Right cardiac atrium (tissue), 5 donors: ENCODE measurements at regions not wholly inside any gene's neighbourhood (a gene's known extent, or its start where the extent isn't known, plus 50 kb on each side); places are given as distances from the start of the nearest gene placed in this dataset.
"Not testable (repeated sequence)": the region's sequence is repeated elsewhere in the genome, so short reads cannot be mapped to it uniquely, and the experiment has no call there.

Source experiments
- ATAC-seq, 2 donors: fragments of 200-7000 bp; cut with Tn5 transposase; one replicate each; pipeline versions ENCODE4 v1.8.0 to v1.9.1; 2020; ENCODE audit warnings: moderate library complexity in 2 of 2, mild to moderate bottlenecking in 1 of 2
- DNase-seq, 3 donors: peaks; one replicate each; pipeline ENCODE4 v3.0.0-alpha.2; 2020
- H3K27ac ChIP-seq: one replicate; pipeline ENCODE4 v1.5.1; 2013; ENCODE audit warnings: mild to moderate bottlenecking, low read length, control low read depth, moderate library complexity
- H3K27me3 ChIP-seq: one replicate; pipeline ENCODE4 v1.6.1; 2013; ENCODE audit not compliant: control insufficient read depth, insufficient read depth
- H3K4me1 ChIP-seq: one replicate; pipeline ENCODE4 v1.6.1; 2013; ENCODE audit warnings: low read length; ENCODE audit not compliant: control insufficient read depth, insufficient read depth
- H3K4me3 ChIP-seq: one replicate; pipeline ENCODE4 v1.5.1; 2013; ENCODE audit warnings: low read length, control low read depth
- H3K9me3 ChIP-seq: one replicate; pipeline ENCODE4 v1.6.1; 2013; ENCODE audit warnings: low read length; ENCODE audit not compliant: control insufficient read depth
- WGBS: extraction: QIAGEN DNeasy Blood & Tissue Kit; methylation state at CpG from one replicate; pipeline ENCODE4 v1.1.7; 2013; 5-methylcytosine and 5-hydroxymethylcytosine counted together
- intact Hi-C, 4 donors: fragments of 100-400 bp; cut with DNase I; formaldehyde crosslinking; loops; one replicate each; pipeline versions ENCODE4 v1.11.0 to v1.14.0; 2022 to 2023
- donor health status: healthy with polysubstance abuse.
- donor health status: DM: no; HTN: yes; CAD: no.
- donor health status: DM: no; HTN: no; CAD: no.
- donor health status: DM: no; HTN: yes; CAD: no; lungs with severe emphysema.
- donor health status: DM: yes; HTN: yes; CAD: no.

- H3K9me3 ChIP-seq, intact Hi-C loops, ATAC-seq, H3K4me3 ChIP-seq, H3K4me1 ChIP-seq, H3K27me3 ChIP-seq, DNase-seq, H3K27ac ChIP-seq: not testable (repeated sequence)
- WGBS: 75% methylated on average over 5 of the region's 5 CpGs
Measured at GRCh38 chr4:66266554-66266953, 596.3 kb upstream of the EPHA5 start.

GRCh38 chr4:66266035-66266434 is 595.7 kb upstream of the EPHA5 start:
- DNase-seq (peak in 1 of 3 donors; percentile 14), ATAC-seq (no peak)

GRCh38 chr4:66252291-66252690 is 582.0 kb upstream of the EPHA5 start:
- no peaks in the 10 kb centered on the region for H3K27me3 ChIP-seq
- WGBS: 81% methylated on average over 1 of the region's 1 CpG
- intact Hi-C loops: no loop called here
- H3K4me1 ChIP-seq: no peaks in the 10 kb centered on the region
- H3K4me3 ChIP-seq: no peak overlapping the region
- no peak for DNase-seq
- no peak for ATAC-seq
- H3K27ac ChIP-seq: no peak overlapping the region
- H3K9me3 ChIP-seq: no peaks in the 10 kb centered on the region

More at GRCh38 chr4:66266035-66266434, 595.7 kb upstream of the EPHA5 start:
- Histone ChIP-seq H3K27ac (no peak overlapping the region), H3K4me1 (no peaks in the 10 kb centered on the region), H3K27me3 (no peaks in the 10 kb centered on the region), H3K4me3 (no peak overlapping the region), H3K9me3 (no peaks in the 10 kb centered on the region)
- intact Hi-C loops: no loop called here
- WGBS: 88% methylated on average over 5 of the region's 5 CpGs

- no peak overlapping the region for H3K27ac ChIP-seq
- intact Hi-C loops: no loop called here
- no peaks in the 10 kb centered on the region for H3K4me1 ChIP-seq
- ATAC-seq (no peak), DNase-seq (no peak)
- 0% methylated on average over 1 of the region's 1 CpG for WGBS
- H3K27me3 ChIP-seq: no peaks in the 10 kb centered on the region
- no peak overlapping the region for H3K4me3 ChIP-seq
- no peaks in the 10 kb centered on the region for H3K9me3 ChIP-seq
Measured at GRCh38 chr4:66246643-66247042, 576.4 kb upstream of the EPHA5 start.

DNA sequence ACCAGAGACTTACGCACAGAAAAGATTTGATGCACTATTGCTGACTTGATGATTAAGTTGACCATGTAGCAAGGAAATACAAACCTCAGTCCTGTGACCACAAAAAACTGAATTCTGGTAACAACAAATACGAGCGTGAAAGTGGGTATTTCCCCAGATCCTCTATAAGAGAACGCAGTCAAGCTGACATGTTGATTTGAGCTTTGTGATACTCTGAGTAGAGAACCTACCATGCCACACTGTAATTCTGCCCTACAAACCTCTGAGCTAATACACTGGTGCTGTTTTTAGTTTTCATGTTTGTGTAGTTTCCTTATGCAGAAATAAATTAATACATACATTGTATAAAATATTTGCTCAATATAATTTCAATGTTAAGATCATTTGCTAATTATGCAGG is 565.6 kb upstream of the EPHA5 start:
- ATAC-seq: no peak
- intact Hi-C loops: no loop called here

DNA sequence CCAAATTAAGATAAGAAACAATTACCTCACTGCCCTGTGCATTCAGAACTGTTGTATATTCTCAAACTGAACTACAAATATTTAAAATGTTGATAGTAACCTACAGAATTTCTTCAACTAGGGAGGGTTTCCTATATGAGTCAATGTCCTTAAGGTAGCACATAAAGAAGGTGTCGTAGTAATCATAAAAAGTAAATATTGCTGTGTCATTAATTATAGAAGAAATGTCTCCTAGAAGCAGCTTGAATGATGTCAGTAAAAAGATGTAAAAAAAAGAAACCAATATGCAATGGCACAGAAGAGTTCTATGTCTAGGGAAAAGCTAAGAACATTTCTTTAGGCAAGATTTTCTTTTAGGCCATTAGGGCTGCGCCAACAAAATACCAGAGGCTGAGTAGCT is 559.6 kb upstream of the EPHA5 start:
- no peak for DNase-seq
- H3K4me3 ChIP-seq: no peak overlapping the region
- intact Hi-C loops: no loop called here
- no peaks in the 10 kb centered on the region for H3K4me1 ChIP-seq
- ATAC-seq: no peak
- 83% methylated on average over 2 of the region's 2 CpGs for WGBS
- H3K27me3 ChIP-seq: no peaks in the 10 kb centered on the region
- no peak overlapping the region for H3K27ac ChIP-seq
- no peaks in the 10 kb centered on the region for H3K9me3 ChIP-seq

More for the DNA sequence above, 565.6 kb upstream of the EPHA5 start:
- H3K27ac ChIP-seq: no peak overlapping the region
- H3K9me3 ChIP-seq: no peaks in the 10 kb centered on the region
- DNase-seq: no peak
- WGBS: 88% methylated on average over 4 of the region's 4 CpGs
- H3K27me3 ChIP-seq: no peaks in the 10 kb centered on the region
- no peak overlapping the region for H3K4me3 ChIP-seq
- H3K4me1 ChIP-seq: no peaks in the 10 kb centered on the region

DNA sequence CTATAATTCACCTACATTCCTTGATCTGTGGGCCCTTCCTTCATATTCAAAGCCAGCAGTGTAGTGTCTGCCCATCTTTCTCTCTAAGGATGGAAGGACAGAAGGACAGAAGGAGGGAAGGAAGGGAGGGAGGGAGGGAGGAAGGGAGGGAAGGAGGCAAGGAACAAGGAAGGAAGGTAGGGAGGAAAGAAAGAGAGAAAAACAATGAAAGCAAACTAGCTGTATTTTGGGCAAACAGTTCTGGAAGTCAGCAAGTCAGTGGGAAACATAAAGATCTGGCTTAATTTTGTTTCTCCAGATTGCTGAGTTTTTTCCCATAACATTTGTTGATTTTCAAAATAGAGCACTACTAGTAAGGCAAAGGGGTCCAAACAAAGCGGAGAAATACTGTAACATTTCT is 555.2 kb upstream of the EPHA5 start:
- DNase-seq: no peak
- Histone ChIP-seq H3K4me3 (no peak overlapping the region), H3K27ac (no peak overlapping the region), H3K27me3 (no peaks in the 10 kb centered on the region), H3K4me1 (no peaks in the 10 kb centered on the region), H3K9me3 (no peaks in the 10 kb centered on the region)
- 97% methylated on average over 1 of the region's 1 CpG for WGBS
- ATAC-seq: no peak
- intact Hi-C loops: no loop called here

GRCh38 chr4:66223068-66223703 is 552.9 kb upstream of the EPHA5 start:
- Histone ChIP-seq H3K4me1 (no peaks in the 10 kb centered on the region), H3K27me3 (no peaks in the 10 kb centered on the region), H3K27ac (no peak overlapping the region), H3K9me3 (no peaks in the 10 kb centered on the region), H3K4me3 (no peak overlapping the region)
- DNase-seq (no peak), ATAC-seq (no peak)
- WGBS: 70% methylated on average over 9 of the region's 9 CpGs
- intact Hi-C loops: no loop called here

DNA sequence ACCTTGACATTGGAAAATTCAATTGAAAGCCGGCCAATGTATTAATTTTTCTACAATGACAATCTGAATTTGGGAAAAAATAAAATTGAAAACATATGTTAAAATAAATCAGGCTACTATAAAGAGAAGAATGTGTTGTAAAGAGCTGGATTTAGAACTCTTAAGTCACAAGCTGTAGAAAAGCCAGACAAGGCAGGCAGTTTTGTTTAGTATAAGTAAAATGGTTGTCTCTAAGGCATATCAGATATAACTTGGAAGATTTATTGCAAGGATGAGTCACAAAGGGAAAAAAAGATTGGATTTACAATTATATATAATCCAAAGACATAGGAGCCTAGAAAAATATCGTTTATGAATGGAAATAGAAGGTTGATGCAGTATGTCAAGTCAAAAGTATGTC is 549.1 kb upstream of the EPHA5 start:
- no peaks in the 10 kb centered on the region for H3K4me1 ChIP-seq
- ATAC-seq (no peak), DNase-seq (no peak)
- H3K27me3 ChIP-seq: no peaks in the 10 kb centered on the region
- H3K27ac ChIP-seq: no peak overlapping the region
- no peak overlapping the region for H3K4me3 ChIP-seq
- 67% methylated on average over 2 of the region's 2 CpGs for WGBS
- H3K9me3 ChIP-seq: no peaks in the 10 kb centered on the region
- intact Hi-C loops: no loop called here

DNA sequence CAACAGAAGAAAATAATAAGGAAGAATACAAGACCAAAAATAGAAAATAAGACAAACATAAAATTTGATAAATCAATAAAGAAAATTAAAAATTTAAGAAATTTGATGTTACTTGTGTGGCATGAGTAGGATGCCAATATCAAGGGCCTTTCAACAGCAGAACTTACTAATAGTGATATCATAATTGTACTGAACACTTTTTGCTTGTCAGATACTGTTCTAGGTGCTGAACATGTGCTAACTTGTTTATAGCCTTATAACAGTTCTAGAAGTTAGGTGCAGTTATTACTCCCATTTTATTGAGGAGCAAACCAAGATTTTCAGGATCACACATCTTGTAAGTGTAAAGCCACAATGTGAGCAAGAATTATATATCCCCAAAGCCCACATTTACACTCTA is 546.0 kb upstream of the EPHA5 start:
- intact Hi-C loops: no loop called here
- ATAC-seq (no peak), DNase-seq (no peak)
- no peak overlapping the region for H3K27ac ChIP-seq
- no peaks in the 10 kb centered on the region for H3K27me3 ChIP-seq
- H3K4me1 ChIP-seq: no peaks in the 10 kb centered on the region
- no peaks in the 10 kb centered on the region for H3K9me3 ChIP-seq
- H3K4me3 ChIP-seq: no peak overlapping the region

- Histone ChIP-seq H3K9me3 (no peaks in the 10 kb centered on the region), H3K4me1 (no peaks in the 10 kb centered on the region), H3K27ac (no peak overlapping the region), H3K27me3 (no peaks in the 10 kb centered on the region), H3K4me3 (no peak overlapping the region)
- ATAC-seq: no peak
- no peak for DNase-seq
- 92% methylated on average over 5 of the region's 5 CpGs for WGBS
- intact Hi-C loops: no loop called here
Measured at GRCh38 chr4:66212489-66212888, 542.2 kb upstream of the EPHA5 start.
